ENCODE measurements at regions not wholly inside any gene's neighbourhood (a gene's known extent, or its start where the extent isn't known, plus 50 kb on each side); places are given as distances from the start of the nearest gene placed in this dataset.

GRCh38 chr2:181779288-181780021, 99.1 kb upstream of the NEUROD1 start:
- DNase-seq (ENCODE audit: low spot score in 2 of 2), result no peak
- peak overlapping the region in 3 of 4 donors; percentile 52 to 82 (median 67) for H3K27ac ChIP-seq
- no peak for TF ChIP-seq CTCF (IDR thresholded peaks at IDR 0.05)
- no peak for TF ChIP-seq POLR2A (IDR thresholded peaks at IDR 0.05)
- no peak for TF ChIP-seq EP300 (IDR thresholded peaks at IDR 0.05)
- no peaks in the 10 kb centered on the region for H3K9me3 ChIP-seq
- no peak overlapping the region for H3K4me3 ChIP-seq
- WGBS, 2 donors, result 24 to 28% methylated on average over 2 of the region's 2 CpGs
- H3K4me1 ChIP-seq, result peaks cover 0 to 65% (median 21%) of the 10 kb centered on the region in 4 donors
- no peaks in the 10 kb centered on the region for H3K27me3 ChIP-seq
- H3K36me3 ChIP-seq, result no peaks in the 10 kb centered on the region

GRCh38 chr2:181780047-181780651, 99.8 kb upstream of the NEUROD1 start:
- no peak overlapping the region for H3K4me3 ChIP-seq
- WGBS, 2 donors, result 33 to 34% methylated on average over 1 of the region's 1 CpG
- no peaks in the 10 kb centered on the region for H3K27me3 ChIP-seq
- DNase-seq (ENCODE audit: low spot score in 2 of 2), result no peak
- no peaks in the 10 kb centered on the region for H3K36me3 ChIP-seq
- H3K4me1 ChIP-seq, result peaks cover 0 to 65% (median 21%) of the 10 kb centered on the region in 4 donors
- TF ChIP-seq POLR2A (IDR thresholded peaks at IDR 0.05) (no peak), CTCF (IDR thresholded peaks at IDR 0.05) (no peak), EP300 (IDR thresholded peaks at IDR 0.05) (no peak)
- peak overlapping the region in 3 of 4 donors; percentile 52 to 82 (median 67) for H3K27ac ChIP-seq
- no peaks in the 10 kb centered on the region for H3K9me3 ChIP-seq

GRCh38 chr2:181780657-181781056, 100.3 kb upstream of the NEUROD1 start:
- no peak for TF ChIP-seq EP300 (IDR thresholded peaks at IDR 0.05)
- H3K36me3 ChIP-seq, result no peaks in the 10 kb centered on the region
- no peak overlapping the region for H3K4me3 ChIP-seq
- H3K4me1 ChIP-seq, result peaks cover 0 to 69% (median 21%) of the 10 kb centered on the region in 4 donors
- H3K27ac ChIP-seq, result peak overlapping the region in 3 of 4 donors; percentile 52 to 82 (median 67)
- DNase-seq (ENCODE audit: low spot score in 2 of 2), result no peak
- no peaks in the 10 kb centered on the region for H3K9me3 ChIP-seq
- H3K27me3 ChIP-seq, result no peaks in the 10 kb centered on the region

- Histone ChIP-seq H3K4me3 (no peak overlapping the region), H3K36me3 (no peaks in the 10 kb centered on the region), H3K27ac (peak overlapping the region in 3 of 4 donors; percentile 52 to 82 (median 67)), H3K4me1 (peaks cover 0 to 73% (median 21%) of the 10 kb centered on the region in 4 donors), H3K9me3 (no peaks in the 10 kb centered on the region), H3K27me3 (no peaks in the 10 kb centered on the region)
- no peak for DNase-seq (ENCODE audit: low spot score in 2 of 2)
- TF ChIP-seq EP300 (IDR thresholded peaks at IDR 0.05), result no peak
- TF ChIP-seq POLR2A (IDR thresholded peaks at IDR 0.05), result no peak
- no peak for TF ChIP-seq CTCF (IDR thresholded peaks at IDR 0.05)
Observed at GRCh38 chr2:181781078-181781786, 100.9 kb upstream of the NEUROD1 start.

GRCh38 chr2:181782660-181783059, 102.3 kb upstream of the NEUROD1 start:
- Histone ChIP-seq H3K4me3 (no peak overlapping the region), H3K4me1 (peaks cover 0 to 69% (median 17%) of the 10 kb centered on the region in 4 donors), H3K9me3 (no peaks in the 10 kb centered on the region), H3K36me3 (no peaks in the 10 kb centered on the region), H3K27me3 (no peaks in the 10 kb centered on the region), H3K27ac (peak overlapping the region in 1 of 4 donors; percentile 57)
- no peak for TF ChIP-seq POLR2A (IDR thresholded peaks at IDR 0.05)
- TF ChIP-seq CTCF (IDR thresholded peaks at IDR 0.05), result no peak
- no peak for TF ChIP-seq EP300 (IDR thresholded peaks at IDR 0.05)
- DNase-seq (ENCODE audit: low spot score in 2 of 2), result no peak

Data from tibial nerve (tissue), 4 donors.